MM.1S (cell line): ENCODE measurements at regions not wholly inside any gene's neighbourhood (a gene's known extent, or its start where the extent isn't known, plus 50 kb on each side); places are given as distances from the start of the nearest gene placed in this dataset.

Experiments used
- DNase-seq: peaks from one replicate; pipeline ENCODE4 v3.0.0-alpha.2; 2015
- H2AFZ ChIP-seq: fragments of 300-600 bp; sonication (generic); 2 replicates; pipeline ENCODE4 v1.6.0; 2016; ENCODE audit warnings: antibody characterized with exemption, low read length
- H3F3A ChIP-seq: fragments of 300-600 bp; sonication (generic); 2 replicates; pipeline ENCODE4 v1.6.1; 2016; ENCODE audit warnings: mild to moderate bottlenecking, antibody characterized with exemption, low read length, moderate library complexity, mixed read lengths; ENCODE audit not compliant: insufficient read depth
- H3K27ac ChIP-seq: fragments of 300-600 bp; sonication (generic); 2 replicates; pipeline ENCODE4 v1.5.1; 2016; ENCODE audit warnings: mild to moderate bottlenecking, low read length
- H3K27me3 ChIP-seq: fragments of 300-600 bp; sonication (generic); replicated peaks from 2 replicates; pipeline ENCODE4 v1.6.0; 2016; ENCODE audit warnings: low read length; ENCODE audit not compliant: insufficient read depth
- H3K36me3 ChIP-seq: fragments of 300-600 bp; sonication (generic); replicated peaks from 2 replicates; pipeline ENCODE4 v1.6.1; 2016; ENCODE audit warnings: mild to moderate bottlenecking, low read length, mixed read lengths; ENCODE audit not compliant: insufficient read depth
- H3K4me1 ChIP-seq: fragments of 300-600 bp; sonication (generic); 2 replicates; pipeline ENCODE4 v1.6.1; 2016; ENCODE audit warnings: low read length, mixed read lengths
- H3K4me2 ChIP-seq: fragments of 300-600 bp; sonication (generic); 2 replicates; pipeline ENCODE4 v1.6.0; 2016; ENCODE audit warnings: low read depth, low read length
- H3K4me3 ChIP-seq: fragments of 300-600 bp; sonication (generic); 2 replicates; pipeline ENCODE4 v1.5.1; 2016; ENCODE audit warnings: low read length, mixed read lengths
- H3K79me2 ChIP-seq: fragments of 300-600 bp; sonication (generic); 2 replicates; pipeline ENCODE4 v1.6.1; 2016; ENCODE audit warnings: mixed run types, low read length, mixed read lengths
- H3K9ac ChIP-seq: fragments of 300-600 bp; sonication (generic); 2 replicates; pipeline ENCODE4 v1.6.1; 2016; ENCODE audit warnings: low read length, mixed read lengths
- H3K9me2 ChIP-seq: fragments of 300-600 bp; sonication (generic); replicated peaks from 2 replicates; pipeline ENCODE4 v1.6.1; 2016; ENCODE audit warnings: mild to moderate bottlenecking, low read length, mixed read lengths; ENCODE audit not compliant: insufficient read depth
- H3K9me3 ChIP-seq: fragments of 300-600 bp; sonication (generic); replicated peaks from 2 replicates; pipeline ENCODE4 v1.6.1; 2016; ENCODE audit warnings: mild to moderate bottlenecking, low read length, mixed read lengths; ENCODE audit not compliant: insufficient read depth
- H4K20me1 ChIP-seq: fragments of 300-600 bp; sonication (generic); 2 replicates; pipeline ENCODE4 v1.6.1; 2016; ENCODE audit warnings: mild to moderate bottlenecking, low read length, moderate library complexity, mixed read lengths; ENCODE audit not compliant: insufficient read depth
- CTCF ChIP-seq: fragments of 300-600 bp; sonication (generic); IDR thresholded peaks from 2 replicates; pipeline ENCODE4 v1.5.1; 2016; ENCODE audit warnings: antibody characterized with exemption, low read length, mixed read lengths
- EZH2 ChIP-seq: fragments of 300-600 bp; sonication (generic); optimal IDR thresholded peaks from 2 replicates; pipeline ENCODE3; 2017; ENCODE audit warnings: low read depth, mild to moderate bottlenecking, antibody characterized with exemption, low read length, mixed read lengths
- EZH2phosphoT487 ChIP-seq: fragments of 300-600 bp; sonication (generic); IDR thresholded peaks from 2 replicates; pipeline ENCODE4 v1.6.1; 2018; ENCODE audit warnings: antibody characterized with exemption, low read length

- Histone ChIP-seq H3K4me1 (no peaks in the 10 kb centered on the region), H3K9me3 (no peaks in the 10 kb centered on the region), H3K4me3 (no peak overlapping the region), H3F3A (no peaks in the 10 kb centered on the region), H3K27ac (no peak overlapping the region), H3K27me3 (no peaks in the 10 kb centered on the region), H3K9me2 (no peaks in the 10 kb centered on the region), H3K36me3 (no peaks in the 10 kb centered on the region), H3K9ac (no peak overlapping the region), H3K4me2 (no peak overlapping the region), H2AFZ (no peak overlapping the region), H3K79me2 (no peaks in the 10 kb centered on the region), H4K20me1 (no peaks in the 10 kb centered on the region)
- TF ChIP-seq EZH2phosphoT487 = no peak
- no peak for TF ChIP-seq CTCF
- no peak for TF ChIP-seq EZH2
- DNase-seq = no peak
Observed at GRCh38 chr1:221626041-221626440, 115.8 kb downstream of the DUSP10 start.

GRCh38 chr1:221630236-221630635 lies 111.7 kb downstream of the DUSP10 start:
- no peak overlapping the region for H3K4me3 ChIP-seq
- no peak for TF ChIP-seq CTCF
- no peak for TF ChIP-seq EZH2
- no peak for TF ChIP-seq EZH2phosphoT487
- H3K79me2 ChIP-seq = no peaks in the 10 kb centered on the region
- no peaks in the 10 kb centered on the region for H4K20me1 ChIP-seq
- H2AFZ ChIP-seq = no peak overlapping the region
- no peak for DNase-seq
- H3K9ac ChIP-seq = no peak overlapping the region
- no peak overlapping the region for H3K27ac ChIP-seq
- H3K4me2 ChIP-seq = no peak overlapping the region
- H3K4me1 ChIP-seq = no peaks in the 10 kb centered on the region
- no peaks in the 10 kb centered on the region for H3K27me3 ChIP-seq
- no peaks in the 10 kb centered on the region for H3K9me3 ChIP-seq
- no peaks in the 10 kb centered on the region for H3K9me2 ChIP-seq
- H3F3A ChIP-seq = no peaks in the 10 kb centered on the region
- H3K36me3 ChIP-seq = no peaks in the 10 kb centered on the region

GRCh38 chr1:221631556-221631955 lies 110.3 kb downstream of the DUSP10 start:
- no peak for TF ChIP-seq CTCF
- TF ChIP-seq EZH2 = no peak
- TF ChIP-seq EZH2phosphoT487 = no peak
- Histone ChIP-seq H3K4me1 (no peaks in the 10 kb centered on the region), H3K4me3 (no peak overlapping the region), H2AFZ (no peak overlapping the region), H3K79me2 (no peaks in the 10 kb centered on the region), H3K27me3 (no peaks in the 10 kb centered on the region), H3F3A (no peaks in the 10 kb centered on the region), H3K4me2 (no peak overlapping the region), H3K36me3 (no peaks in the 10 kb centered on the region), H3K9me3 (no peaks in the 10 kb centered on the region), H3K9ac (no peak overlapping the region), H4K20me1 (no peaks in the 10 kb centered on the region), H3K27ac (no peak overlapping the region), H3K9me2 (no peaks in the 10 kb centered on the region)
- no peak for DNase-seq
